OCI-LY1 (cell line): ENCODE measurements at regions not wholly inside any gene's neighbourhood (a gene's known extent, or its start where the extent isn't known, plus 50 kb on each side); places are given as distances from the start of the nearest gene placed in this dataset.

Experiments used
- EZH2 ChIP-seq: fragments of 200-600 bp; sonication (generic), shearing (Covaris generic); IDR thresholded peaks from 2 replicates; pipeline ENCODE4 v1.8.0; 2017; ENCODE audit warnings: borderline replicate concordance, mixed run types, mild to moderate bottlenecking, antibody characterized with exemption, low read length, moderate library complexity, mixed read lengths
- TF ChIP-seq, protein P1 (sequence below): fragments of 200-600 bp; sonication (generic), shearing (Covaris generic); IDR thresholded peaks from 2 replicates; pipeline ENCODE4 v1.5.1; 2017; ENCODE audit warnings: mild to moderate bottlenecking, antibody characterized with exemption, low read length, moderate library complexity, mixed read lengths

DNA sequence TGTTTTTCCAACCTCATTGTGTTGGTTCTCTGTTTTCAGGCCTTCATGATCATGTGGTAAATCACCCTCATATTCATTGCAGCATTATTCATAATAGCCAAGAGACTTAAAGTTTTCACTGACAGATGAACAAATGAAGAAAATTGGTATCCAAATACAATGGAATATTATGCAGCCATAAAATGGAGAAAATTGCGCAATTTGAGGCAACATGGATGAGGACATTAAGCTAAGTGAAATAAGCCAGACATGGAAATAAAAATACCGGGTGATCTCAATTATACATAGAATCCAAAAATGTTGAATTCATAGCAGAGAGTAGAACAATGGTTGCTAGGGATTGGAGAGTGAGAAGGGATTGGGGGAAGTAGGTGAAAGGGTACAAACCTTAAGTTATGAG lies 491.9 kb upstream of the KCNMB2 start:
- no peak for TF ChIP-seq EZH2
- TF ChIP-seq, protein P1, sequence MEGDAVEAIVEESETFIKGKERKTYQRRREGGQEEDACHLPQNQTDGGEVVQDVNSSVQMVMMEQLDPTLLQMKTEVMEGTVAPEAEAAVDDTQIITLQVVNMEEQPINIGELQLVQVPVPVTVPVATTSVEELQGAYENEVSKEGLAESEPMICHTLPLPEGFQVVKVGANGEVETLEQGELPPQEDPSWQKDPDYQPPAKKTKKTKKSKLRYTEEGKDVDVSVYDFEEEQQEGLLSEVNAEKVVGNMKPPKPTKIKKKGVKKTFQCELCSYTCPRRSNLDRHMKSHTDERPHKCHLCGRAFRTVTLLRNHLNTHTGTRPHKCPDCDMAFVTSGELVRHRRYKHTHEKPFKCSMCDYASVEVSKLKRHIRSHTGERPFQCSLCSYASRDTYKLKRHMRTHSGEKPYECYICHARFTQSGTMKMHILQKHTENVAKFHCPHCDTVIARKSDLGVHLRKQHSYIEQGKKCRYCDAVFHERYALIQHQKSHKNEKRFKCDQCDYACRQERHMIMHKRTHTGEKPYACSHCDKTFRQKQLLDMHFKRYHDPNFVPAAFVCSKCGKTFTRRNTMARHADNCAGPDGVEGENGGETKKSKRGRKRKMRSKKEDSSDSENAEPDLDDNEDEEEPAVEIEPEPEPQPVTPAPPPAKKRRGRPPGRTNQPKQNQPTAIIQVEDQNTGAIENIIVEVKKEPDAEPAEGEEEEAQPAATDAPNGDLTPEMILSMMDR: no peak
